Natural killer cell (primary cell): ENCODE measurements at regions not wholly inside any gene's neighbourhood (a gene's known extent, or its start where the extent isn't known, plus 50 kb on each side); places are given as distances from the start of the nearest gene placed in this dataset.

Source experiments
- ATAC-seq, 3 donors: fragments of 150-1000 bp in 2 of 3; fragments of 200-7000 bp in 1 of 3; cut with Tn5 transposase; 1 replicate in 1 of 3; 2 replicates in 2 of 3; pipeline ENCODE4 v1.10.0; 2021; ENCODE audit warnings: mild to moderate bottlenecking in 2 of 3, moderate library complexity in 2 of 3
- DNase-seq, 2 donors: peaks; one replicate each; pipeline versions ENCODE4 v3.0.0 to v3.0.0-alpha.2; 2013 to 2021; ENCODE audit warnings: mixed read lengths in 1 of 2
- H3K27ac ChIP-seq: one replicate; pipeline ENCODE4 v1.5.1; 2013; ENCODE audit warnings: mild to moderate bottlenecking, low read length
- H3K27me3 ChIP-seq: one replicate; pipeline ENCODE4 v1.6.1; 2013; ENCODE audit warnings: low read length; ENCODE audit not compliant: control insufficient read depth, insufficient read depth
- H3K36me3 ChIP-seq: one replicate; pipeline ENCODE4 v1.6.1; 2013; ENCODE audit warnings: low read length; ENCODE audit not compliant: control insufficient read depth, insufficient read depth
- H3K4me1 ChIP-seq: one replicate; pipeline ENCODE4 v1.6.1; 2013; ENCODE audit warnings: low read length; ENCODE audit not compliant: control insufficient read depth, insufficient read depth
- H3K4me3 ChIP-seq: one replicate; pipeline ENCODE4 v1.5.1; 2013; ENCODE audit warnings: low read length
- H3K9me3 ChIP-seq: one replicate; pipeline ENCODE4 v1.6.1; 2013; ENCODE audit warnings: low read length; ENCODE audit not compliant: control insufficient read depth, insufficient read depth
- H3K27ac Mint-ChIP-seq, 2 donors: one replicate each; pipeline ENCODE4 v1.8.0; 2022; ENCODE audit warnings: mild to moderate bottlenecking in 2 of 2, mixed read lengths in 2 of 2, moderate library complexity in 1 of 2
- H3K27me3 Mint-ChIP-seq, 2 donors: one replicate each; pipeline ENCODE4 v1.8.0; 2022; ENCODE audit warnings: low read depth in 2 of 2, mixed read lengths in 2 of 2
- H3K36me3 Mint-ChIP-seq: one replicate; pipeline ENCODE4 v1.8.0; 2022; ENCODE audit warnings: mixed read lengths
- H3K4me1 Mint-ChIP-seq, 2 donors: one replicate each; pipeline ENCODE4 v1.8.0; 2022; ENCODE audit warnings: mixed read lengths in 2 of 2
- H3K4me3 Mint-ChIP-seq: one replicate; pipeline ENCODE4 v1.8.0; 2022; ENCODE audit warnings: mild to moderate bottlenecking, moderate library complexity, mixed read lengths
- H3K9me3 Mint-ChIP-seq, 2 donors: one replicate each; pipeline ENCODE4 v1.8.0; 2022; ENCODE audit warnings: mixed read lengths in 2 of 2
- CTCF ChIP-seq: fragments of 200-600 bp; IDR thresholded peaks from one replicate; pipeline ENCODE4 v1.8.0; 2022; ENCODE audit warnings: antibody characterized with exemption
- WGBS: methylation state at CpG from one replicate; pipeline ENCODE4 v1.1.7; 2013; ENCODE audit warnings: missing lambda C conversion rate; ENCODE audit not compliant: insufficient coverage; 5-methylcytosine and 5-hydroxymethylcytosine counted together
- intact Hi-C: fragments of 100-400 bp; cut with micrococcal nuclease; formaldehyde crosslinking; loops from one replicate; pipeline ENCODE4 v1.14.2; 2022

GRCh38 chr10:104505521-104506042 lies 135.5 kb upstream of the SORCS3 start:
- no peaks in the 10 kb centered on the region for H3K9me3 Mint-ChIP-seq
- WGBS: 86% methylated on average over 3 of the region's 3 CpGs

GRCh38 chr10:104509981-104510380 lies 131.1 kb upstream of the SORCS3 start:
- Mint-ChIP-seq H3K27ac (no peak overlapping the region), H3K36me3 (no peaks in the 10 kb centered on the region), H3K9me3 (no peaks in the 10 kb centered on the region), H3K27me3 (peaks cover 5 to 38% of the 10 kb centered on the region in 2 donors), H3K4me3 (no peak overlapping the region), H3K4me1 (no peaks in the 10 kb centered on the region)
- DNase-seq (no peak), ATAC-seq (no peak)
- Histone ChIP-seq H3K27ac (no peak overlapping the region), H3K36me3 (no peaks in the 10 kb centered on the region), H3K27me3 (no peaks in the 10 kb centered on the region), H3K9me3 (no peaks in the 10 kb centered on the region), H3K4me1 (no peaks in the 10 kb centered on the region), H3K4me3 (no peak overlapping the region)
- 76% methylated on average over 3 of the region's 3 CpGs for WGBS
- no peak for TF ChIP-seq CTCF
- intact Hi-C loops: no loop called here

More at GRCh38 chr10:104505521-104506042, 135.5 kb upstream of the SORCS3 start:
- no peak for TF ChIP-seq CTCF
- no peak overlapping the region for H3K27ac Mint-ChIP-seq
- Histone ChIP-seq H3K9me3 (no peaks in the 10 kb centered on the region), H3K4me1 (no peaks in the 10 kb centered on the region), H3K27ac (no peak overlapping the region), H3K27me3 (no peaks in the 10 kb centered on the region), H3K4me3 (no peak overlapping the region), H3K36me3 (no peaks in the 10 kb centered on the region)
- ATAC-seq: no peak
- intact Hi-C loops: no loop called here
- no peak for DNase-seq
- no peak overlapping the region for H3K4me3 Mint-ChIP-seq
- peaks cover 7 to 32% of the 10 kb centered on the region in 2 donors for H3K27me3 Mint-ChIP-seq
- H3K4me1 Mint-ChIP-seq: no peaks in the 10 kb centered on the region
- no peaks in the 10 kb centered on the region for H3K36me3 Mint-ChIP-seq

- WGBS: 77% methylated on average over 2 of the region's 2 CpGs
- no peak for DNase-seq
- no peak for TF ChIP-seq CTCF
- Histone ChIP-seq H3K4me3 (no peak overlapping the region), H3K36me3 (no peaks in the 10 kb centered on the region), H3K9me3 (no peaks in the 10 kb centered on the region), H3K27ac (no peak overlapping the region), H3K4me1 (no peaks in the 10 kb centered on the region), H3K27me3 (no peaks in the 10 kb centered on the region)
- Mint-ChIP-seq H3K9me3 (no peaks in the 10 kb centered on the region), H3K4me1 (no peaks in the 10 kb centered on the region), H3K27ac (no peak overlapping the region), H3K36me3 (no peaks in the 10 kb centered on the region), H3K27me3 (peaks cover 7 to 38% of the 10 kb centered on the region in 2 donors), H3K4me3 (no peak overlapping the region)
- intact Hi-C loops: no loop called here
- ATAC-seq: no peak
These were observed 130.4 kb upstream of the SORCS3 start for GRCh38 chr10:104510644-104511043.

- Mint-ChIP-seq H3K36me3 (no peaks in the 10 kb centered on the region), H3K27ac (no peak overlapping the region), H3K27me3 (peaks cover 3 to 29% of the 10 kb centered on the region in 2 donors), H3K9me3 (no peaks in the 10 kb centered on the region), H3K4me1 (no peaks in the 10 kb centered on the region), H3K4me3 (no peak overlapping the region)
- 87% methylated on average over 8 of the region's 8 CpGs for WGBS
- TF ChIP-seq CTCF: no peak
- Histone ChIP-seq H3K9me3 (no peaks in the 10 kb centered on the region), H3K4me3 (no peak overlapping the region), H3K4me1 (no peaks in the 10 kb centered on the region), H3K36me3 (no peaks in the 10 kb centered on the region), H3K27me3 (no peaks in the 10 kb centered on the region), H3K27ac (no peak overlapping the region)
- no peak for DNase-seq
- intact Hi-C loops: no loop called here
- ATAC-seq: no peak
These were observed 128.3 kb upstream of the SORCS3 start for GRCh38 chr10:104512800-104513199.
